Epidermal melanocyte (primary cell): ENCODE measurements at regions not wholly inside any gene's neighbourhood (a gene's known extent, or its start where the extent isn't known, plus 50 kb on each side); places are given as distances from the start of the nearest gene placed in this dataset.
A peak's percentile ranks its signal among the peaks of the same experiment; 100 is the strongest.
"Not testable (repeated sequence)": the region's sequence is repeated elsewhere in the genome, so short reads cannot be mapped to it uniquely, and the experiment has no call there.

ENCODE experiments used
- DNase-seq: peaks from one replicate; pipeline ENCODE4 v3.0.0; 2011; ENCODE audit warnings: low spot score; ENCODE audit not compliant: insufficient read length

GRCh38 chr7:13077466-13077865, 390.0 kb downstream of the ARL4A start:
- no peak for DNase-seq

- DNase-seq, result no peak
These were observed 390.7 kb downstream of the ARL4A start for GRCh38 chr7:13078105-13078504.

DNA sequence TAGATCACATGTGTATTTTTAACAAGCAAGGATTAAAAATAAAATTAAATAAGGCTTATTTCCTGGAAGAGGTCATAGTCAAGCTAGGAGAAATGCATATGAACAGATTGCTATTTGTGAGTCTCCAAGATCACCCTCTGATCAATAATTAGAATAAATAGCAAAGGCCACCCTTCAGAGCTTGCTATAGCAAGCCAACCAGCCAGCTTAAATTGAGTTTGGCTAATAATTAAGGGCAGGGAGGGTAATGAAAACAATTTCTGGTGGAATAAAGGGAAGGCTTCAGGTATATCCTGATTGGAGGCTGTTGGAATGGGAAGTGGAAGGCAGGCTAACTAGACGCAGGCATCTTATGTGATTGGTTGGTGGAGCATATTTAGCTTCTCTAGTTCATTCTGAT, 403.5 kb downstream of the ARL4A start:
- DNase-seq, result no peak

DNA sequence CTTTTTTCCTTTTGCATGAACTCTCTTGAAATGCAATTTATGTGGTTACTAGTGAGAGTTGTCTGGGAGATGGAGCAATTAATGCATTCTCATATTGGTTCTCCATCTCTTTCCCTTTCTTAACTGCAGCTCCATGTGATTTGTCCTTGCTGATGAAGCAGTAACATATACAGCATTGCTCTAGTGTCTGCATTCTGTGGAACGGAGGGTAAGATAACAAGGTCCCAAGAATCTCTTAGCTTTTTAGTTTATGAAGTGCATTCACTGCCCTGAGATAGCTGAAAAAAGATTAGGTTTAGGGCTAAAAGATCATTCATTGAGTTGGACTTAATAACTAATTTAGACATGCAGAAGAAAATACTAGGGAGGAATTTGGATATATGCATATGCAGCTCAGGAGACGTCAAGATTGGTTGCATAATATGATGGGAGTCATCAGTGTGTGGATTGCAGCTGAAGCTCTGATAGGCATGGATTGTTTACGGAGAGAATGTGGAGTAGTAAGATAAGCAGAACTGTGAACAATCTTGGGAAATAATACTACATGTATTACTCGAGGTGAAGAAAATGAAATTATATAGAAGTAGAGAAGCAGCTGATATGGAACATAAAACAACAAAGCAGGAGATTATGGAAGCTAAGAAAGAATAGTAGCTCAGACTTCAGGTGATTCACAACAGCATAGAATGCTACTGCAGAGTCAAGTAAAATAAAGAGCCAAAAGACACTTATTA, 404.7 kb downstream of the ARL4A start:
- no peak for DNase-seq

DNA sequence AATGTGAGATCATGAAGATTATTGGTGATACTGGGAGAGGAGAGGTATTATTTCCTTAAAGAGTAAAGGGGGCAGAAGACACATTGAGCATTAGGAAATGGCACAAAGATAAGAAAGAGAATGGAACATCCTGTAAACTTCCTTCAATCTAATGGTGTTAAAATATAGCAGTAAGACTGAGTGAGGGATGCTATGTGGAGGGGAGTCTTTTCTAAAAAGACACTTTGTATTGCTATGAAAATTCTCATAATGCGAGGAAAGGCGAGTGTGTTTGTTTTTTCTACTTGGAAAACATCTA, 405.2 kb downstream of the ARL4A start:
- DNase-seq, result no peak

DNA sequence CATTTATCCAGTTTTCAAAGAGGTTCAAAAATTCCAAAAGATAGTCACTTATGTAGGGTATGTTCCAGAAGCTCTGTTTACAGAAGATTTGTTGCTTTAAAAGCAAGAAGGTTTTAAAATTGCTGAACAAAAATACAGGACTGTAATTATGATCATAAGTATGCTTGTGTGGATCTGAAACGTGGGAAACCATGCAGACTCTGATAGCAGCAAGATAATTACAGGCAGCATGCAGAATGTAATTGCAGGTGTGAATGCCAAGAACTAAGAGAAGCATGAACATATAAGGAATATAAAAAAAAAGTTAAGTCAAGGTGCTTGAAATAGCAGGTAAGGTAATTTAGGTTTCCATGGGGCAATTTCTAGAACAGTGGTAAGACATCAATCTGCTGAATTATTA, 405.7 kb downstream of the ARL4A start:
- DNase-seq, result no peak

GRCh38 chr7:13097499-13097898, 410.1 kb downstream of the ARL4A start:
- DNase-seq, result no peak

- no peak for DNase-seq
These were observed 410.7 kb downstream of the ARL4A start for GRCh38 chr7:13098161-13098560.

DNA sequence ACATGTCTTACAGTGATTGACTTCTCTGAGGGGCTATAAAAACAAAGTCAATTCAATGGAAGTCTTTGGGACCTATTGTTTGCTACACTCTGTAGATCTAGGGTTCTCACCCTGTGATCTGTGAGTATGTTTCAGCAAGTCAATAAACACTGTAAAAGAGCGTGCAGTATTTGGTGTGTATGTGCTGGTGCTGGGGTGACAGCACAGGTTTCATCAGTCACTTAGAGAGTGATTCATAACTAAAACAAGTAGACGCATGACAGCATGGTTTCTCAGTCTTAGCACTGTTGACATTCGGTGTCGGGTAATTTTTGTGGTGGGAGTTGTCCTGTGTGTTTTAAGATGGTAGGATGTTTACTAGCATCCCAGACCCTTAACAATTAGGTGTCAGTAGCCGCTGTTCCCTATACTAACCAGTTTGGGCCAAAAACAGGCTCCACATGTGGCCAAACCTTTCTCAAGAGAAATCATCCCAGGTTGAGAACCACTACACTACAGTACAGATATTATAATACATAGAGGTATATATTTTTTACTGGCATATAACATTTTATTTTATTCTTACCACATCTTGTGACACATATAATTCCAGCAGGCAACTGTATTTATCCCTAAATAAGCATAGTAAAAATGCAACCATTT, 411.8 kb downstream of the ARL4A start:
- DNase-seq, result no peak

DNA sequence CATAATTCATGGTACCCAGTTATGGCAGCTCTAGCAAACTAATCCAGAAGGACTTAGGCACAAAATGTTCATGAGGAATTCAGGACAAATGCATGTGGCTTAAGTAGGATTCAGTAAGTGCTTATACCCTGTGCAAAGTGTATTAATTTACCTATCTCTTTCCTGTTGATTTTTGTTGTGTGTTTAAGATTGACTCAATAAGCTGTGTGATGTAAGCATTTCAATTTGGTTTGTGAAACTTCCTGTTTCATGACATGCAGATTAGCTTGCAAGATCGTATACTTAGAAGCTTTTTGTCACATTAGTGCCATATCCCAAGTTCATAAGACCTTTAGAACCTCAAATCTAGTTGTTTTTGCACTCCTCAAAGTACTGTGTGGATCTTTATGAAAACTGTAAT, 416.7 kb downstream of the ARL4A start:
- no peak for DNase-seq

DNA sequence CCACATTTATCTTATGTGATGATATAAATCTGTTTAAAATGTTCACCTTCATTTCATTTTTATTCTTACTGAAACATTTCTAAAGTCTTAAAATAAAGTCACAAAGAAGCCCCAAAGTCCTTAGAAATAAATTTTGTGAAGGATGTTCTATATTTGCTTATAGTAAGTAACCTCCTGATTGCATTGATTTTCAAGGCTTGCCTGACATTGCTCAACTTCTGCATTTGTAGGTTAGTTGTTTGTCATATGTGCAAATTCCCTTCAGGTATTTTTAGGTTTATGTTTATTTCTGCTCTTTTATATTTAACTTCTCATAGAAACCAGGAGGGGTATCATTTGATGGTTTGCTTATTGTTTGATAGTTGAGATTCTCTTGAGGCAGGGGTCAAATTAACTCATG, 417.8 kb downstream of the ARL4A start:
- no peak for DNase-seq

- DNase-seq, result no peak
These were observed 419.1 kb downstream of the ARL4A start for GRCh38 chr7:13106513-13106912.

GRCh38 chr7:13107291-13107690, 419.9 kb downstream of the ARL4A start:
- no peak for DNase-seq

DNA sequence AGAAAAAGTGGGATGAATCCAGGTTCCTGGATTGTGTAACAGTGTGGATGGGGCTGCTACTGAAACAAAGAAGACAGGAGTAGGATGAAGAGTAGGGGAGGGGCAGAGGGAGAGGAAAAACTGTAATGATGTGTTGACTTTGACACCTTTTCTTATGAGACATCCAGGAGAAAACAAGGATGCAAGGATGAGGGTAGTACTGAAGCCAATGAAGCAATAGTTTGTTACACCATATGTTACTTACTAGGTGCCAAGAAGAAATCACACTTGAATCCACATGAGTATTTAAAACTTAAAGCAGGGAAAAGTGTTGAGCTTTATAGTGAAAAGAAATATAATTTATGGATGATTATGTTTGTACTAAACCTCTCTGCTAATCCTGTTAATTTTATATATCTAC, 420.6 kb downstream of the ARL4A start:
- DNase-seq, result no peak

DNA sequence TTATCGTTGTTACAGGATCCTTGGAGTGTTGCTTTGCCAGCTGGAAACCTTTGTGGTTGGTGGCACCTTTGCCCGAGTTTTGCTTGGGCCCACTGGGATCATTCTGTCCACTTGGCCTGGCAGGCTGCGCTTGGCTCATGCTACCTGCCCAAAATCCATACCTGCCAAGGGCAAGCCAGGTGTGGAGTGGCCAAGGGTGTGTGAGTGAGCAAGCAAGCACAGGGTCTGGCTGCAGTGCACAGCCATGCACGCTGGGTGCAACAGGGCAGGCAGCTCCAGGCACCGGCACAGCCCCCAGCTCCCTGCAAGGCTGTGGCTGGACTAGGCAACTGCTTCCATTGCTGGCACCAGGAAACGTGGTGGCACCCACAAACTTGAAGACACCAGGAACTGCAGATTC, 421.8 kb downstream of the ARL4A start:
- DNase-seq, result no peak

DNA sequence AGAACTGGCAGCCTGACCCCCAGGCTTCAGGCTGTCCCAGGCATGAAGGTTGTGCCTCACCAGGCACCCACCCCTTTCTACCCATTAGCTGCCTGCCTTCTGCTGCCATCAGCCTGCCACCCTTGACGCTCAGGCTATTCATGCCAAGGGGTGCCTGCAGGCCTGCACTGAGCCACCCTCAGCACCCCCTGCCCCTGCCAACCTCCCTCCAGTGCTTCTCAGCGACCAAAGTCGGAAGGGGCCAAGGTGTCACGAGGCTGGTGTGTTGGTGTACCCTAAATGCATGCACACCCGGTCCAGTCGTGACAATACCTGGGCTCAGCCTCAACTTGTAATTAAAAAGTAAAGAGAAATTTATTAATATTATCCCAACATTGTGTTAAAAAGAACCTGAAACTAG, 422.7 kb downstream of the ARL4A start:
- DNase-seq, result no peak

- DNase-seq, result no peak
These were observed 423.8 kb downstream of the ARL4A start for GRCh38 chr7:13111230-13111629.

- DNase-seq, result not testable (repeated sequence)
These were observed 426.8 kb downstream of the ARL4A start for GRCh38 chr7:13114240-13114639.

DNA sequence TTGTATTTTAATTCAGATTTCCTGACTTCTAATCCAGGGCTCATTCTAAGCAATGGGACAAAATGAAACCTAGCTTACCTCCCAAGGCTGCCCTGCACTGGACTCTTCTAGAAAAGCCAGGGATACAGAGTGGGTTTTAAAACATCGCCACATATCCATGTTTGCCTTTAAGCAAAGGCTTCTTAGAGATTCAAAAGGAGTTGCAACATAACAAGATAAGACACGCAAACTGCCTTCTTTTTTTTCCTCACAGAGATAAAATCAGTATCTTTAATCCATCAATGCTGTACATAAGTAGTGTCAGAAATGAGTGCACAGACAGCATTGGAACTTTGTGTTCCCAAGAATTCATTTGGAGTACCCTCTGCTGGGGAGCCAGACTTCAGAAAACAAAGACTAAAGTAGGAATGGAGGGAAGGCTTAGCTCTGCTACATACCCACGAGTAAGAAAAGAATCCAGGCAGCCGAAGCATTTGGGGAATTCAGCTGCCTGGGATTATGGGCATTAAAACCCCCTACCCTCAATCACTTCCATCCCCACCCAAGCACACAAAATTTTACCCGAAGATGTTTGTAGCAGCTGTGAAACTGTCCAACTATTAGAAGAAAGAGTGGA, 427.8 kb downstream of the ARL4A start:
- DNase-seq, result no peak

GRCh38 chr7:13115855-13116254, 428.4 kb downstream of the ARL4A start:
- no peak for DNase-seq

GRCh38 chr7:13117103-13117502, 429.7 kb downstream of the ARL4A start:
- DNase-seq, result peak; percentile 35

DNA sequence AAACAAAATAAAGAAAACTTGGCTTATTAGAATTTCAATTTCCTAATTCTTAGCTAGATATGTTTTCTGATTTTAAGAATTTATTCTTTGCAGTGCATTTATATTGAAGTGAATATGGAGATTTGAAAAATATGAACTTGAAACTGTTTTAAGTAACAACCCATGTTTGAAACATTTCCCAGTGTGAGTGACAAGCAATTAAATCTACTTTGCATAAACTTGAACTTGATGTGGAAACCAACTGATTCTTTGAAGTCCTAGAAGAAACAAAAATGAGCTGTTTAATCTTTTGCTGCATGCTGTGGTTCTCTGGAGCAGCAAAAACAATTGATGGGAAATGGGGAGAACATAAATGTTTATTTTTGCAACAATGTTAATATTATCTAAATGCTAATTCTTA, 430.2 kb downstream of the ARL4A start:
- DNase-seq, result no peak

GRCh38 chr7:13124629-13125028, 437.2 kb downstream of the ARL4A start:
- not testable (repeated sequence) for DNase-seq
